ENCODE measurements at regions not wholly inside any gene's neighbourhood (a gene's known extent, or its start where the extent isn't known, plus 50 kb on each side); places are given as distances from the start of the nearest gene placed in this dataset.

GRCh38 chr2:219876931-219877330 lies 249.5 kb downstream of the SLC4A3 start:
- intact Hi-C loops (cut with DNase I; ENCODE audit: low total_unique reads) = no loop called here
- no peak for ATAC-seq
- no peaks in the 10 kb centered on the region for H3K4me1 ChIP-seq
- in situ Hi-C loops (cut with MboI; ENCODE audit: low sequenced_read_pairs in 4 of 4) = no loop called here
- H3K4me3 ChIP-seq = no peak overlapping the region
- H3K27me3 ChIP-seq = no peaks in the 10 kb centered on the region
- no peak for DNase-seq
- no peaks in the 10 kb centered on the region for H3K36me3 ChIP-seq
- no peak overlapping the region for H3K27ac ChIP-seq
- TF ChIP-seq CTCF (IDR thresholded peaks at IDR 0.05 in 4 of 5, conservative IDR thresholded peaks at IDR 0.05 in 1 of 5) = no peak
- TF ChIP-seq POLR2A (IDR thresholded peaks at IDR 0.05) = no peak
- H3K9me3 ChIP-seq = no peaks in the 10 kb centered on the region

- H3K9me3 ChIP-seq = no peaks in the 10 kb centered on the region
- H3K4me1 ChIP-seq = no peaks in the 10 kb centered on the region
- ATAC-seq (no peak), DNase-seq (no peak)
- H3K27ac ChIP-seq = no peak overlapping the region
- intact Hi-C loops (cut with DNase I; ENCODE audit: low total_unique reads) (no loop called here), in situ Hi-C loops (cut with MboI; ENCODE audit: low sequenced_read_pairs in 4 of 4) (no loop called here)
- TF ChIP-seq CTCF (IDR thresholded peaks at IDR 0.05 in 4 of 5, conservative IDR thresholded peaks at IDR 0.05 in 1 of 5) (no peak), POLR2A (IDR thresholded peaks at IDR 0.05) (no peak)
- no peaks in the 10 kb centered on the region for H3K36me3 ChIP-seq
- no peak overlapping the region for H3K4me3 ChIP-seq
- H3K27me3 ChIP-seq = no peaks in the 10 kb centered on the region
Observed at GRCh38 chr2:219877728-219878127, 250.3 kb downstream of the SLC4A3 start.

- in situ Hi-C loops (cut with MboI; ENCODE audit: low sequenced_read_pairs in 4 of 4) (no loop called here), intact Hi-C loops (cut with DNase I; ENCODE audit: low total_unique reads) (no loop called here)
- no peak for TF ChIP-seq POLR2A (IDR thresholded peaks at IDR 0.05)
- TF ChIP-seq CTCF (IDR thresholded peaks at IDR 0.05 in 4 of 5, conservative IDR thresholded peaks at IDR 0.05 in 1 of 5) = no peak
Observed at GRCh38 chr2:219878516-219878915, 251.1 kb downstream of the SLC4A3 start.

GRCh38 chr2:219881851-219882250 lies 254.4 kb downstream of the SLC4A3 start:
- in situ Hi-C loops (cut with MboI; ENCODE audit: low sequenced_read_pairs in 4 of 4) (no loop called here), intact Hi-C loops (cut with DNase I; ENCODE audit: low total_unique reads) (no loop called here)
- Histone ChIP-seq H3K36me3 (no peaks in the 10 kb centered on the region), H3K4me1 (no peaks in the 10 kb centered on the region), H3K4me3 (no peak overlapping the region), H3K9me3 (no peaks in the 10 kb centered on the region), H3K27ac (no peak overlapping the region), H3K27me3 (no peaks in the 10 kb centered on the region)
- no peak for ATAC-seq
- no peak for DNase-seq
- TF ChIP-seq CTCF (IDR thresholded peaks at IDR 0.05 in 4 of 5, conservative IDR thresholded peaks at IDR 0.05 in 1 of 5) = no peak
- no peak for TF ChIP-seq POLR2A (IDR thresholded peaks at IDR 0.05)

More at GRCh38 chr2:219878516-219878915, 251.1 kb downstream of the SLC4A3 start:
- DNase-seq (no peak), ATAC-seq (no peak)
- Histone ChIP-seq H3K27ac (no peak overlapping the region), H3K9me3 (no peaks in the 10 kb centered on the region), H3K4me3 (no peak overlapping the region), H3K36me3 (no peaks in the 10 kb centered on the region), H3K4me1 (no peaks in the 10 kb centered on the region), H3K27me3 (no peaks in the 10 kb centered on the region)

- no peak overlapping the region for H3K27ac ChIP-seq
- DNase-seq (no peak), ATAC-seq (no peak)
- TF ChIP-seq CTCF (IDR thresholded peaks at IDR 0.05 in 4 of 5, conservative IDR thresholded peaks at IDR 0.05 in 1 of 5) (no peak), POLR2A (IDR thresholded peaks at IDR 0.05) (no peak)
- H3K4me1 ChIP-seq = no peaks in the 10 kb centered on the region
- H3K4me3 ChIP-seq = no peak overlapping the region
- intact Hi-C loops (cut with DNase I; ENCODE audit: low total_unique reads) = no loop called here
- no peaks in the 10 kb centered on the region for H3K36me3 ChIP-seq
- H3K27me3 ChIP-seq = no peaks in the 10 kb centered on the region
- H3K9me3 ChIP-seq = no peaks in the 10 kb centered on the region
- in situ Hi-C loops (cut with MboI; ENCODE audit: low sequenced_read_pairs in 4 of 4) = no loop called here
Observed at GRCh38 chr2:219886615-219887014, 259.2 kb downstream of the SLC4A3 start.

Data from gastrocnemius medialis (tissue), 4 donors.